Esophagus muscularis mucosa (tissue), 4 donors: ENCODE measurements at regions not wholly inside any gene's neighbourhood (a gene's known extent, or its start where the extent isn't known, plus 50 kb on each side); places are given as distances from the start of the nearest gene placed in this dataset.

Source experiments
- CTCF ChIP-seq, 3 experiments: fragments of 200-600 bp in 2 of 3; fragments of 450-650 bp in 1 of 3; sonication (generic) in 2 of 3; IDR thresholded peaks; one replicate each; pipeline ENCODE4 v1.5.1; 2017 to 2019; ENCODE audit warnings: antibody characterized with exemption in 3 of 3, mild to moderate bottlenecking in 2 of 3, moderate library complexity in 1 of 3
- EP300 ChIP-seq: sonication (generic); formaldehyde crosslinking; IDR thresholded peaks from one replicate; pipeline ENCODE4 v1.6.1; 2017; ENCODE audit warnings: antibody characterized with exemption
- POLR2A ChIP-seq: fragments of 450-650 bp; IDR thresholded peaks from one replicate; pipeline ENCODE4 v1.6.1; 2017; ENCODE audit warnings: antibody characterized with exemption, moderate library complexity, mild to moderate bottlenecking, low read depth
- POLR2AphosphoS5 ChIP-seq, 2 donors: sonication (generic); formaldehyde crosslinking; IDR thresholded peaks; one replicate each; pipeline ENCODE4 v1.6.1; 2017; ENCODE audit warnings: antibody characterized with exemption in 2 of 2

GRCh38 chr3:16740515-16740914, 135.3 kb upstream of the DAZL start:
- TF ChIP-seq CTCF (IDR thresholded peaks at IDR 0.05) = no peak
- no peak for TF ChIP-seq POLR2A
- TF ChIP-seq POLR2AphosphoS5 (IDR thresholded peaks at IDR 0.05) = no peak
- TF ChIP-seq EP300 = no peak
